Smooth muscle cell (in vitro differentiated cells): ENCODE measurements at regions not wholly inside any gene's neighbourhood (a gene's known extent, or its start where the extent isn't known, plus 50 kb on each side); places are given as distances from the start of the nearest gene placed in this dataset.
A peak's percentile ranks its signal among the peaks of the same experiment; 100 is the strongest.

Experiments used
- DNase-seq: peaks from one replicate; lab custom pipeline; 2025; ENCODE audit not compliant: unreplicated experiment; lab: John Stamatoyannopoulos, UW
- H2AFZ ChIP-seq: fragments of 200-600 bp; sonication (generic); 2 replicates; pipeline ENCODE4 v1.6.0; 2016; ENCODE audit warnings: antibody characterized with exemption, low read depth, mild to moderate bottlenecking
- H3F3A ChIP-seq: fragments of 200-600 bp; sonication (generic); 2 replicates; pipeline ENCODE4 v1.6.0; 2017; ENCODE audit warnings: antibody characterized with exemption, low read depth
- H3K27ac ChIP-seq: fragments of 200-600 bp; sonication (generic); 2 replicates; pipeline ENCODE4 v1.5.1; 2016; ENCODE audit warnings: low read depth, mild to moderate bottlenecking
- H3K27me3 ChIP-seq: fragments of 200-600 bp; sonication (generic); 2 replicates; pipeline ENCODE4 v1.6.1; 2016; ENCODE audit warnings: low read depth, mild to moderate bottlenecking
- H3K36me3 ChIP-seq: fragments of 200-600 bp; sonication (generic); 2 replicates; pipeline ENCODE4 v1.5.1; 2016; ENCODE audit warnings: low read depth
- H3K4me1 ChIP-seq: fragments of 200-600 bp; sonication (generic); 2 replicates; pipeline ENCODE4 v1.5.1; 2016; ENCODE audit warnings: low read depth
- H3K4me2 ChIP-seq: fragments of 200-600 bp; sonication (generic); 2 replicates; pipeline ENCODE4 v1.6.0; 2016; ENCODE audit warnings: mild to moderate bottlenecking
- H3K4me3 ChIP-seq: fragments of 200-600 bp; sonication (generic); 2 replicates; pipeline ENCODE4 v1.5.1; 2016; ENCODE audit warnings: mild to moderate bottlenecking
- H3K79me2 ChIP-seq: fragments of 200-600 bp; sonication (generic); 2 replicates; pipeline ENCODE4 v1.6.0; 2016; ENCODE audit warnings: low read depth, mild to moderate bottlenecking
- H3K9ac ChIP-seq: fragments of 200-600 bp; sonication (generic); 2 replicates; pipeline ENCODE4 v1.6.0; 2016; ENCODE audit warnings: low read depth
- H3K9me3 ChIP-seq: fragments of 200-600 bp; sonication (generic); replicated peaks from 2 replicates; pipeline ENCODE4 v1.5.1; 2016; ENCODE audit warnings: low read depth
- H4K20me1 ChIP-seq: fragments of 200-600 bp; sonication (generic); 2 replicates; pipeline ENCODE4 v1.6.0; 2016; ENCODE audit warnings: low read depth
- WGBS: methylation state at CpG from one replicate; pipeline ENCODE4 v1.1.7; 2016; ENCODE audit warnings: low lambda C conversion rate; 5-methylcytosine and 5-hydroxymethylcytosine counted together
- TF ChIP-seq, protein P1 (sequence below): fragments of 200-600 bp; sonication (generic); IDR thresholded peaks from 2 replicates; pipeline ENCODE4 v1.5.1; 2017; ENCODE audit warnings: borderline replicate concordance, mild to moderate bottlenecking, antibody characterized with exemption; ENCODE audit not compliant: insufficient read depth, poor library complexity, severe bottlenecking

DNA sequence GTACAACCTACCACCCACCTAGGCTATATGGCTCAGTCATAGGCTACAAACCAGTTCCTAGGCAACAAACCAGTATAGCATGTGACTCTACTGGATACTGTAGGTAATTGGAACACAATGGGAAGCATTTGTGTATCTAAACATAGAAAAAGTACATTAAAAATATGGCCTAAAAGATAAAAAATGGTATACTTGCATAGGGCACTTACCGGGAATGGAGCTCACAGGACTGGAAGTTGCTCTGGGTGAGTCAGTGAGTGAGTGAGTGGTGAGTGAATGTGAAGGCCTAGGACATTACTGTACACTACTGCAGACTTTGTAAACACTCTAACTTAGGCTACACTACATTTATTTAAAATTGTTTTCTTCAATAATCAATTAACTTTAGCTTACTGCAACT, 139.2 kb upstream of the RBPJ start:
- Histone ChIP-seq H4K20me1 (no peaks in the 10 kb centered on the region), H3K79me2 (no peaks in the 10 kb centered on the region), H3K9ac (no peak overlapping the region), H2AFZ (no peak overlapping the region), H3K27me3 (no peaks in the 10 kb centered on the region), H3K4me2 (no peak overlapping the region), H3F3A (no peaks in the 10 kb centered on the region), H3K36me3 (no peaks in the 10 kb centered on the region), H3K9me3 (no peaks in the 10 kb centered on the region), H3K27ac (peak overlapping the region; percentile 49), H3K4me1 (no peaks in the 10 kb centered on the region), H3K4me3 (no peak overlapping the region)
- DNase-seq, result no peak
- 38% methylated on average over 1 of the region's 1 CpG for WGBS
- TF ChIP-seq, protein P1, sequence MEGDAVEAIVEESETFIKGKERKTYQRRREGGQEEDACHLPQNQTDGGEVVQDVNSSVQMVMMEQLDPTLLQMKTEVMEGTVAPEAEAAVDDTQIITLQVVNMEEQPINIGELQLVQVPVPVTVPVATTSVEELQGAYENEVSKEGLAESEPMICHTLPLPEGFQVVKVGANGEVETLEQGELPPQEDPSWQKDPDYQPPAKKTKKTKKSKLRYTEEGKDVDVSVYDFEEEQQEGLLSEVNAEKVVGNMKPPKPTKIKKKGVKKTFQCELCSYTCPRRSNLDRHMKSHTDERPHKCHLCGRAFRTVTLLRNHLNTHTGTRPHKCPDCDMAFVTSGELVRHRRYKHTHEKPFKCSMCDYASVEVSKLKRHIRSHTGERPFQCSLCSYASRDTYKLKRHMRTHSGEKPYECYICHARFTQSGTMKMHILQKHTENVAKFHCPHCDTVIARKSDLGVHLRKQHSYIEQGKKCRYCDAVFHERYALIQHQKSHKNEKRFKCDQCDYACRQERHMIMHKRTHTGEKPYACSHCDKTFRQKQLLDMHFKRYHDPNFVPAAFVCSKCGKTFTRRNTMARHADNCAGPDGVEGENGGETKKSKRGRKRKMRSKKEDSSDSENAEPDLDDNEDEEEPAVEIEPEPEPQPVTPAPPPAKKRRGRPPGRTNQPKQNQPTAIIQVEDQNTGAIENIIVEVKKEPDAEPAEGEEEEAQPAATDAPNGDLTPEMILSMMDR, result no peak

- Histone ChIP-seq H3K4me1 (no peaks in the 10 kb centered on the region), H3K9me3 (no peaks in the 10 kb centered on the region), H3K4me3 (no peak overlapping the region), H3K27me3 (no peaks in the 10 kb centered on the region), H3K4me2 (no peak overlapping the region), H3F3A (no peaks in the 10 kb centered on the region), H4K20me1 (no peaks in the 10 kb centered on the region), H2AFZ (no peak overlapping the region), H3K79me2 (no peaks in the 10 kb centered on the region), H3K9ac (no peak overlapping the region), H3K27ac (no peak overlapping the region), H3K36me3 (no peaks in the 10 kb centered on the region)
- TF ChIP-seq, protein P1, result no peak
- 77% methylated on average over 5 of the region's 5 CpGs for WGBS
- DNase-seq, result no peak
Observed at GRCh38 chr4:26183017-26183416, 137.8 kb upstream of the RBPJ start.

GRCh38 chr4:26185436-26185835, 135.4 kb upstream of the RBPJ start:
- DNase-seq, result no peak
- Histone ChIP-seq H4K20me1 (no peaks in the 10 kb centered on the region), H2AFZ (no peak overlapping the region)

DNA sequence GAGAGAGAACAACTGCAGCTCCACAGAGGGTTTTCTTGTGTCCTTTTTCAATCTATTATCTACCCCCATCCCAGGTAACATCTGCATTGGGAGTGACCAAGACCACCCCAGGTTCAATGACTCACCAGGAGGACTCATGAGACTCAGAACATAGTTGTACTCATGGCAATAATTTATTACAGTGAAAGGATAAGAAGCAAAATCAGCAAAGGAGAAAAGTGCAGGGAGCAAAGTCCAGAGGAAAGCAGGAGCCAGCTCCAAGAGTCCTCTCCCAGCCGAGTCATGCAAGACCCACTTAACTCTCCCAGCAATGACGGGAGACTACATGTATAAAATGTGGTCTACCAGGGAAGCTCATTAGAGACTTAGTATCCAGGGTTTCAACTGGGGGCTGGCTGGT, 129.5 kb upstream of the RBPJ start:
- TF ChIP-seq, protein P1, result no peak
- H3K4me1 ChIP-seq, result no peaks in the 10 kb centered on the region

More at GRCh38 chr4:26185436-26185835, 135.4 kb upstream of the RBPJ start:
- 93% methylated on average over 7 of the region's 7 CpGs for WGBS
- Histone ChIP-seq H3K4me1 (no peaks in the 10 kb centered on the region), H3K4me3 (no peak overlapping the region), H3K79me2 (no peaks in the 10 kb centered on the region), H3F3A (no peaks in the 10 kb centered on the region), H3K36me3 (no peaks in the 10 kb centered on the region), H3K9me3 (no peaks in the 10 kb centered on the region), H3K4me2 (no peak overlapping the region), H3K27ac (no peak overlapping the region), H3K9ac (no peak overlapping the region), H3K27me3 (no peaks in the 10 kb centered on the region)
- TF ChIP-seq, protein P1, result no peak

More for the DNA sequence above, 129.5 kb upstream of the RBPJ start:
- no peak overlapping the region for H3K9ac ChIP-seq
- no peak overlapping the region for H3K4me2 ChIP-seq
- H3K9me3 ChIP-seq, result no peaks in the 10 kb centered on the region
- H3K36me3 ChIP-seq, result no peaks in the 10 kb centered on the region
- DNase-seq, result no peak
- no peaks in the 10 kb centered on the region for H4K20me1 ChIP-seq
- WGBS, result 84% methylated on average over 2 of the region's 2 CpGs
- no peak overlapping the region for H2AFZ ChIP-seq
- H3F3A ChIP-seq, result no peaks in the 10 kb centered on the region
- H3K27me3 ChIP-seq, result no peaks in the 10 kb centered on the region
- no peaks in the 10 kb centered on the region for H3K79me2 ChIP-seq
- no peak overlapping the region for H3K4me3 ChIP-seq
- no peak overlapping the region for H3K27ac ChIP-seq
